ENCODE measurements at regions not wholly inside any gene's neighbourhood (a gene's known extent, or its start where the extent isn't known, plus 50 kb on each side); places are given as distances from the start of the nearest gene placed in this dataset.

DNA sequence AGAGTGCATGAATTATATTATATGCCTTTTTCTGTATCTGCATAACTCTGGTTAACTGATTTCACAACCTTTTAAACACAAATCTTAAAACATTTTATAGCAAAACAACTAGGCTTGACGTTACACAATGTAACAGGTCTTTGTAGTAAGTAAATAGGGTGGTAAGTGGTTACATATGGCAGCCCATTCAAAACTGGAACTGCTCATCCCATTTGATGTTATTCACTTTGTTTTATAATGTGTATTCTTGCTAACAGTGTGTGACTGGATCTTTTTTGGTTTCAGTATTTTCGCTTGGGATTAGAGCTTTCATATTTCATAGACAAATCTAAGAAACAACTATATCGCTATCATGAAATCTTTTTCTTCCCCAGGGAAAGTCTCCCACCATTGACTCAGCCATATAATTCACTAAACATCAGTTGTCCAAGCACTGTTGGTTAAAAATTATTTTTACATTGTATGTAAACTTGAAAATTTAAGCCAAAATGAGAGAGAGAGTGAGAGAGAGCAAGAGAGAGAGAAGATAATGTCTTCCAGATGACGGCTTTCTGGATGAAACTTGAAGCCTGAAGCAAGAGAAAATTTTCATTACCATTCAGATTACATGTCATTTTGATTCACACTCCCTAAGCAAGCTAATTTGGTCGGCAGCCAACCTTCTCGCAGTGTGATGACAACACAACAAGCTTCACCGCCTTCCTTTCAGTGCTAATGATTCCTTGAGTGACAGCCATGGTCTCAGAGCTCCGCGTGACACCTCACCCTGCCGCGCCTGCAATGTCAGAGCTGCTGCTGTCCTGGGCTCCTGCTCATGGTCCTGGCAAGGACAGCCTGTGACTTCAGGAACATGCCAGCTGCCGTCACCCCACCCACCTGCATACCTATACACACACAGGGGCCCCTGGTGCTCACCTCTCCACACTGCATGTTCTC lies 946.9 kb upstream of the SOX11 start:
- Histone ChIP-seq H3K4me3 (ENCODE audit: insufficient read depth, low read depth, low read length) (no peak overlapping the region), H3K27ac (ENCODE audit: insufficient read depth, low read depth, low read length, poor library complexity, severe bottlenecking) (no peak overlapping the region)
- WGBS, 2 experiments, result 65 to 71% methylated on average over 11 to 12 of the region's 12 CpGs

DNA sequence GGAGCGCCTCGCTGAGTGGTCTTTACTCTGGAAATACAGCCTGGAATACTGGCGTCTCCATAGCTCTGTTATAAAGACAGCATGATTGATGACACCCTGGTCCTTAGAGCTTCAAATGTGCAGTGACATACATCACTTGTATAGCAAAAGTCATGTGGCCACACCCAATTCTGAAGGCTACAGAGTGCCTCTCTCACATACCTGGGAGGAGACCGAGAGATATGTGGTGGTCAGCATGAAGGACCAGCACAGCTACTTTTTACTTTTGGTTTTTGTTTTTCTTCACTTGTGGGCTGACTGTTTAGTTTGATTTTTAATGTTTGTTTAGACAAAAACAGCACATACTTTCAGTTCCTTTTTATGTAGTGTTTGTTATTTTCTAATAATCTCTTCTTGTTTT lies 938.5 kb upstream of the SOX11 start:
- Histone ChIP-seq H3K27ac (ENCODE audit: insufficient read depth, low read depth, low read length, poor library complexity, severe bottlenecking) (no peak overlapping the region), H3K9me3 (ENCODE audit: control insufficient read depth, low read length) (no peaks in the 10 kb centered on the region), H3K4me3 (ENCODE audit: insufficient read depth, low read depth, low read length) (no peak overlapping the region), H3K27me3 (ENCODE audit: control insufficient read depth, insufficient read depth, low read length, poor library complexity, severe bottlenecking) (no peaks in the 10 kb centered on the region), H3K4me1 (ENCODE audit: control insufficient read depth, insufficient read depth, low read length) (no peaks in the 10 kb centered on the region), H3K36me3 (ENCODE audit: control insufficient read depth, insufficient read depth, low read length) (no peaks in the 10 kb centered on the region)
- 88 to 92% methylated on average over 4 of the region's 4 CpGs for whole genome bisulfite sequencing, 2 experiments

More for the DNA sequence above, 946.9 kb upstream of the SOX11 start:
- Histone ChIP-seq H3K9me3 (ENCODE audit: control insufficient read depth, low read length) (no peaks in the 10 kb centered on the region), H3K27me3 (ENCODE audit: control insufficient read depth, insufficient read depth, low read length, poor library complexity, severe bottlenecking) (no peaks in the 10 kb centered on the region), H3K36me3 (ENCODE audit: control insufficient read depth, insufficient read depth, low read length) (no peaks in the 10 kb centered on the region), H3K4me1 (ENCODE audit: control insufficient read depth, insufficient read depth, low read length) (no peaks in the 10 kb centered on the region)

DNA sequence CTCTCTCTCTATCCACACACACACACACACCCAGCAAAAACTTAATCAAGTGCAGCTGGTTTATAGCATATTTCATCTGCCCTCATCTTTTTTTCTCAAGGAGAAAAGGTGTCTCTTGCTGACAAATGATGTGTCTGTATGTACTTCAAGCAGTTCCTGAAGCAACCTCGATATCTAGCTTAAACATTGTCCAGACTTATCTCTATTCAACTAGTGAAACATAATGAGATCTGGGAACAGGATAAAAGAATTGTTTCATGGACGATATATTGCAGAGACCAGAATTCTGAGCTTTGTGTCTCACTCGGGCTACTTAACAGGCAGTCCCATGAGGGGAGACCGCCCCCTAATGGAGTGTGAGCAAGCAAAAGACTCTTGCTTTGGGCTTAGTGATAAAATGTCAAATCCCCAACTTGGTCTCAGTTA lies 929.2 kb upstream of the SOX11 start:
- no peaks in the 10 kb centered on the region for H3K27me3 ChIP-seq (ENCODE audit: control insufficient read depth, insufficient read depth, low read length, poor library complexity, severe bottlenecking)

DNA sequence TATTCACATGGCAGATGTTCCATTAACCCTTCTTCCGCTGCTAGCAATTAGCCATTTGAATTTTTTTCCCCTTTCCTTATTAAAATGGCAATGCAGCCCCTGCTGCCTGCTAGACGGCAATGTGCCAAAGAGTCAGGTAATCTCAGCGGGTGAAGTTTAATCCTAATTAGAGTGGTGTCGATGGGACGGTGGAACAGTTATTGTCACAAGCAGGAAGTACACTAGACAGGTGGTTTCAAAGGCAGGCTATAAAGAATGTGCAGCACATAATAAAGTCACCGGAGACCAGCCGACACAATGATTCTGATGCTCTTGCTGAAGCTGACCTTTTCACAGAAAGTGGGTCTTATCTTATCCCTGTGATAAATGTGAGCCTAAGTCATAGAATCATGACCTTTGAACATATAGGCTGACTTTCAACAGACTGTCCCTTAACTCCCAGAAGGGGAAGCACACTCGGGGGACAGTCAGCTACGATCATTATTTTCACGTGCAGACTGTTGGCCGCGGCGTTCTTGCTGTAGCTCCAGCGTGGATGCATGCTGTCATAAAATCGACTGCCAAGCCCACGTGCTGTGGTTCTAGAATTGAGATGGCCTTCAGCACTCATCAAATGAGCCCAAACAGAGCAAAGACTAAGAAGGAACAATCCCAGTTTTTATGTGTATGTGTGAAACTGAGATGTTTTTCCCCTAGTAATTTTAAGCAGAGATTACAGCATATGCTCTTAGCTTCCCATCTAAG lies 926.2 kb upstream of the SOX11 start:
- H3K9me3 ChIP-seq (ENCODE audit: control insufficient read depth, low read length), result peaks cover 2% of the 10 kb centered on the region
- 94 to 96% methylated on average over 16 of the region's 16 CpGs for WGBS, 2 experiments
- H3K36me3 ChIP-seq (ENCODE audit: control insufficient read depth, insufficient read depth, low read length), result no peaks in the 10 kb centered on the region
- no peaks in the 10 kb centered on the region for H3K27me3 ChIP-seq (ENCODE audit: control insufficient read depth, insufficient read depth, low read length, poor library complexity, severe bottlenecking)
- H3K4me1 ChIP-seq (ENCODE audit: control insufficient read depth, insufficient read depth, low read length), result no peaks in the 10 kb centered on the region
- no peak overlapping the region for H3K27ac ChIP-seq (ENCODE audit: insufficient read depth, low read depth, low read length, poor library complexity, severe bottlenecking)
- H3K4me3 ChIP-seq (ENCODE audit: insufficient read depth, low read depth, low read length), result no peak overlapping the region

More for the DNA sequence above, 929.2 kb upstream of the SOX11 start:
- Histone ChIP-seq H3K36me3 (ENCODE audit: control insufficient read depth, insufficient read depth, low read length) (no peaks in the 10 kb centered on the region), H3K4me3 (ENCODE audit: insufficient read depth, low read depth, low read length) (no peak overlapping the region), H3K27ac (ENCODE audit: insufficient read depth, low read depth, low read length, poor library complexity, severe bottlenecking) (no peak overlapping the region), H3K9me3 (ENCODE audit: control insufficient read depth, low read length) (no peaks in the 10 kb centered on the region), H3K4me1 (ENCODE audit: control insufficient read depth, insufficient read depth, low read length) (no peaks in the 10 kb centered on the region)
- whole genome bisulfite sequencing, 2 experiments, result 23 to 28% methylated on average over 3 to 4 of the region's 4 CpGs

DNA sequence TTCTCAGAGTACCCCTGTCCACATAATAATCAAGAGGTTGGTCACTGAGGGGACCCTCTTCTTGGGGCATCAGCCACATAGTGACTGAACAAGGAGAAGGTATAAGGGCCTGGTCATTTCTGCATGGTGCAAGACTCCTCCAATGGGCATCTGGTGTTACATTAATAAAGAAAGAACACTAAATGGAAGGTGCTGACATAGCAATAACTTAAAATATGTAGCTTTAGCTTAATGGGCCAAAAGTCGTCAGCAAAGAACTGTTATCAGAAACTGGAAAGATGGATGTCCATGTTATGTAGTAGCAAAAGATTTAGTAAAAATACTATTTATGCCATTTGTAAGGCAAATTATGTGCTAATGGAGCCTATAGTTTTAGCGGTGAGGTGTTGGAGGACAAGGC lies 916.5 kb upstream of the SOX11 start:
- Histone ChIP-seq H3K27ac (ENCODE audit: insufficient read depth, low read depth, low read length, poor library complexity, severe bottlenecking) (no peak overlapping the region), H3K4me1 (ENCODE audit: control insufficient read depth, insufficient read depth, low read length) (no peaks in the 10 kb centered on the region), H3K4me3 (ENCODE audit: insufficient read depth, low read depth, low read length) (no peak overlapping the region), H3K27me3 (ENCODE audit: control insufficient read depth, insufficient read depth, low read length, poor library complexity, severe bottlenecking) (no peaks in the 10 kb centered on the region), H3K9me3 (ENCODE audit: control insufficient read depth, low read length) (no peaks in the 10 kb centered on the region), H3K36me3 (ENCODE audit: control insufficient read depth, insufficient read depth, low read length) (no peaks in the 10 kb centered on the region)
- WGBS, 2 experiments, result 92 to 98% methylated on average over 2 of the region's 2 CpGs

DNA sequence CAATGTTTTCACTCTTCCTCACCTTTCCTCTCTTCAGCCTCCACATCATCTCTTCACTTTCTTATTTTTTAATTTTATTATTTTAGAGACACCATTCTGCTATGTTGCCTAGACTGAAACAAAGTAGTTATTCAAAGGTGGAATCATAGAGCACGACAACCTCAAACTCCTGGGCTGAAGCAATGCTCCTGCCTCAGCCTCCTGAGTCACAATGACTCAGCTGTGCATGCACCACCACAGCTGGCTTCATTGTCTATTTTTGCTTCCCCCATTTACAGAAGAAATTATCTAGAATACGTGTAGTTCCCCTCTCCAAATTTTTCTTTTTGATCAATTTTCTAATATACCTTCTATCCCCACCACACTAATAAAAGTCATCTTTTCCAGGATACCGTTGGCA lies 911.5 kb upstream of the SOX11 start:
- no peak overlapping the region for H3K4me3 ChIP-seq (ENCODE audit: insufficient read depth, low read depth, low read length)
- no peak overlapping the region for H3K27ac ChIP-seq (ENCODE audit: insufficient read depth, low read depth, low read length, poor library complexity, severe bottlenecking)
- H3K27me3 ChIP-seq (ENCODE audit: control insufficient read depth, insufficient read depth, low read length, poor library complexity, severe bottlenecking), result no peaks in the 10 kb centered on the region
- H3K4me1 ChIP-seq (ENCODE audit: control insufficient read depth, insufficient read depth, low read length), result no peaks in the 10 kb centered on the region
- no peaks in the 10 kb centered on the region for H3K9me3 ChIP-seq (ENCODE audit: control insufficient read depth, low read length)
- 94 to 95% methylated on average over 3 of the region's 3 CpGs for WGBS, 2 experiments
- no peaks in the 10 kb centered on the region for H3K36me3 ChIP-seq (ENCODE audit: control insufficient read depth, insufficient read depth, low read length)

DNA sequence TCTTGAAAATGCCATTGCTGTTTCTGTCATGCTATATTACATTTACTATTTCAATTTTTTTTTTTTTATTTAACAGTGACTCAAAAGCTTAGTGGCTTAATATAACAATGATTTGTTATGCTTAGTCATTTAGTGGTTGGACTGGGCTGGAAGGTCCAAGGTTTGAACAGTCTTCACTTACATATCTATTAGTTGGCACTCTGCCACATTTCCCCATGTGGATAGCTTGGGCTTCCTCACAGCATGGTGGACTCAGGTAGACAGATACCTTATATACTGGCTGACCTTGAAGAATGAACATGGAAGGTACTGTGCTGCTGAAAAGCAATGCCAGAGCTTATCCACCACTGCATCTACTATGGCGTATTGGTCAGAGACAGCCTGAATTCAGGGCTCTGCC lies 909.5 kb upstream of the SOX11 start:
- Histone ChIP-seq H3K4me3 (ENCODE audit: insufficient read depth, low read depth, low read length) (no peak overlapping the region), H3K4me1 (ENCODE audit: control insufficient read depth, insufficient read depth, low read length) (no peaks in the 10 kb centered on the region), H3K27ac (ENCODE audit: insufficient read depth, low read depth, low read length, poor library complexity, severe bottlenecking) (no peak overlapping the region), H3K9me3 (ENCODE audit: control insufficient read depth, low read length) (no peaks in the 10 kb centered on the region), H3K27me3 (ENCODE audit: control insufficient read depth, insufficient read depth, low read length, poor library complexity, severe bottlenecking) (no peaks in the 10 kb centered on the region), H3K36me3 (ENCODE audit: control insufficient read depth, insufficient read depth, low read length) (no peaks in the 10 kb centered on the region)
- WGBS, 2 experiments, result 87 to 93% methylated on average over 1 of the region's 1 CpG

DNA sequence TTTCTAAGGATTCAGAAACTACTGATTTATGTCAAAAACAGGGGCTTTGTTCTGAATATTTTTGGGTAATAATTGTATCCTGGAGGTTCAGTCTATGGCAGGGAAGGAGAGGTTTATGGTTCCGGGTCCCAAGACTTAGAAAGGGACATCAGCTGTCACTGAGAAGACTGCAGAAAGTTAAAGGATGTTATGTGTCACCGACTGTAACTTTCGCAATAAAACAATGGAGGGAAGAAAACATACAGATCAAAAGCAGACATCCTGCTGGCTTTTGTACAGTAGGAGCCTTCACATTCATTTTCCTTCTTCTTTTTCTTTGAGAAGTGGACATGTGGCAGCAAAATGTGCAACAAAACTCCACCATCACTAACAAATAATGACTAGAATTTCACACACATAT lies 900.7 kb upstream of the SOX11 start:
- Histone ChIP-seq H3K27ac (ENCODE audit: insufficient read depth, low read depth, low read length, poor library complexity, severe bottlenecking) (no peak overlapping the region), H3K4me3 (ENCODE audit: insufficient read depth, low read depth, low read length) (no peak overlapping the region), H3K4me1 (ENCODE audit: control insufficient read depth, insufficient read depth, low read length) (no peaks in the 10 kb centered on the region), H3K9me3 (ENCODE audit: control insufficient read depth, low read length) (no peaks in the 10 kb centered on the region), H3K27me3 (ENCODE audit: control insufficient read depth, insufficient read depth, low read length, poor library complexity, severe bottlenecking) (no peaks in the 10 kb centered on the region), H3K36me3 (ENCODE audit: control insufficient read depth, insufficient read depth, low read length) (no peaks in the 10 kb centered on the region)
- 94 to 95% methylated on average over 3 of the region's 3 CpGs for WGBS, 2 experiments

DNA sequence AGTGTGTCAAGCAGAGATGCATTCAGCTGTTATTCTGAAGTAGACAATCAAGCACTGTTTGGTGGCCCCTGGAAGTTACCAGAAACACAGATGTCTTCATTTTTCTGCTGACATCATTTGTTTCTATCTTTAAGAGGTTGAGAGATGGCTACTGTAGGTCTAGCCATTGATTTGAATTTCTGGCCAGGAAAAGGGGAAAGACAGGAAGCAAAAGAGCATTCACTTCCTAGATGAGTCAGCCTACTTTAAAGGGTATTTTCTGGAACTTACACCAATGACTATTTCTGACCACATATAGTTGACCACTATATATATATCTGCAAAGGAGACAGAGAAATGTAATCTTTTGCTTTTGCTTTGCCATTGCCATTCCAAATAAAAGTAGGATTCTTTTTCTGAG lies 900.1 kb upstream of the SOX11 start:
- H3K4me3 ChIP-seq (ENCODE audit: insufficient read depth, low read depth, low read length), result no peak overlapping the region
- H3K27me3 ChIP-seq (ENCODE audit: control insufficient read depth, insufficient read depth, low read length, poor library complexity, severe bottlenecking), result no peaks in the 10 kb centered on the region
- H3K4me1 ChIP-seq (ENCODE audit: control insufficient read depth, insufficient read depth, low read length), result no peaks in the 10 kb centered on the region
- H3K27ac ChIP-seq (ENCODE audit: insufficient read depth, low read depth, low read length, poor library complexity, severe bottlenecking), result no peak overlapping the region
- H3K9me3 ChIP-seq (ENCODE audit: control insufficient read depth, low read length), result no peaks in the 10 kb centered on the region
- H3K36me3 ChIP-seq (ENCODE audit: control insufficient read depth, insufficient read depth, low read length), result no peaks in the 10 kb centered on the region

DNA sequence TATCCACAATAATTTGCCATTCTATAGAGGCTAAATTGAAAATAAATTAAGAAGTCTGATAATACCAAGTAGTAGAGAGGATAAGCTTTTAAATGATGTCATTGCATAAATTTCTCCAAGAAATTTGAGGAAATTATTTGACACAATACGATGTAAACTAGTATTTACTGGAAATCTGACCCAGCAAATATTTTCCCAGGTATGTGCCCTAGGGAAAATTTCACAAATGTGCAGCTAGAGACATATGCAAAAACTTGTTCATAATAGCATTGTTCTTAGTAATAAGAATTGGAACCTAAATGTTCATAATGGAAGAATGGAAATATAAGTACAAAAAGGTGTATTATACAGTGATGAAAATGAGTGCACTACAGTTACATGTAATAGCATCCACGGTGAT lies 888.8 kb upstream of the SOX11 start:
- no peaks in the 10 kb centered on the region for H3K36me3 ChIP-seq (ENCODE audit: control insufficient read depth, insufficient read depth, low read length)
- H3K27me3 ChIP-seq (ENCODE audit: control insufficient read depth, insufficient read depth, low read length, poor library complexity, severe bottlenecking), result no peaks in the 10 kb centered on the region
- no peak overlapping the region for H3K27ac ChIP-seq (ENCODE audit: insufficient read depth, low read depth, low read length, poor library complexity, severe bottlenecking)
- no peaks in the 10 kb centered on the region for H3K4me1 ChIP-seq (ENCODE audit: control insufficient read depth, insufficient read depth, low read length)
- WGBS, 2 experiments, result 100% methylated on average over 1 of the region's 2 CpGs
- H3K4me3 ChIP-seq (ENCODE audit: insufficient read depth, low read depth, low read length), result no peak overlapping the region
- no peaks in the 10 kb centered on the region for H3K9me3 ChIP-seq (ENCODE audit: control insufficient read depth, low read length)

All from ectodermal cell (in vitro differentiated cells).